Gastrocnemius medialis (tissue), 4 donors: ENCODE measurements at regions not wholly inside any gene's neighbourhood (a gene's known extent, or its start where the extent isn't known, plus 50 kb on each side); places are given as distances from the start of the nearest gene placed in this dataset.

Experiments used
- ATAC-seq, 2 donors: fragments of 150-250 bp; one replicate each; pipeline ENCODE4 v1.9.1; 2016
- DNase-seq, 2 donors: peaks; one replicate each; pipeline ENCODE4 v3.0.0-alpha.2; 2019
- H3K27ac ChIP-seq, 4 donors: fragments of 200-600 bp; sonication (generic); 1 replicate in 1 of 4; 2 replicates in 3 of 4; pipeline ENCODE4 v1.5.1; 2016 to 2018; ENCODE audit warnings: mild to moderate bottlenecking in 2 of 4, moderate library complexity in 1 of 4
- H3K27me3 ChIP-seq, 3 donors: fragments of 200-600 bp; sonication (generic) in 2 of 3; 1 replicate in 1 of 3; 2 replicates in 2 of 3; pipeline versions ENCODE4 v1.5.1 to v1.6.0; 2016 to 2019; ENCODE audit warnings: mild to moderate bottlenecking in 1 of 3, moderate library complexity in 1 of 3
- H3K36me3 ChIP-seq, 2 donors: fragments of 200-600 bp; sonication (generic) in 1 of 2; one replicate each; pipeline ENCODE4 v1.5.1; 2017 to 2018
- H3K4me1 ChIP-seq, 2 donors: fragments of 200-600 bp; sonication (generic) in 1 of 2; one replicate each; pipeline ENCODE4 v1.5.1; 2016 to 2017; ENCODE audit warnings: mild to moderate bottlenecking in 2 of 2
- H3K4me3 ChIP-seq, 4 donors: fragments of 200-600 bp; sonication (generic) in 3 of 4; 1 replicate in 1 of 4; 2 replicates in 3 of 4; pipeline ENCODE4 v1.5.1; 2016 to 2019; ENCODE audit warnings: mild to moderate bottlenecking in 2 of 4
- H3K9me3 ChIP-seq, 3 donors: fragments of 200-600 bp; sonication (generic) in 2 of 3; 1 replicate in 1 of 3; 2 replicates in 2 of 3; pipeline ENCODE4 v1.5.1; 2016 to 2019
- POLR2A ChIP-seq, 2 donors: fragments of 450-650 bp; IDR thresholded peaks; one replicate each; pipeline ENCODE4 v1.6.1; 2017; ENCODE audit warnings: antibody characterized with exemption in 2 of 2, mild to moderate bottlenecking in 2 of 2, moderate library complexity in 2 of 2
- in situ Hi-C, 4 donors: fragments of 200-750 bp; cut with MboI; loops; one replicate each; pipeline versions ENCODE4 v1.15.0 to v1.8.0; 2017; ENCODE audit warnings: low sequenced_read_pairs in 4 of 4
- intact Hi-C: fragments of 100-400 bp; cut with DNase I; formaldehyde crosslinking; loops from one replicate; pipeline ENCODE4 v1.15.1; 2023; ENCODE audit warnings: low total_unique reads
- TF ChIP-seq, protein P1 (sequence below), 5 experiments: fragments of 450-650 bp in 3 of 5; fragments of 200-600 bp in 2 of 5; sonication (generic) in 2 of 5; IDR thresholded peaks in 4 of 5; conservative IDR thresholded peaks in 1 of 5; 1 replicate in 4 of 5; 2 replicates in 1 of 5; pipeline ENCODE4 v1.5.1; 2016 to 2019; ENCODE audit warnings: antibody characterized with exemption in 5 of 5, mild to moderate bottlenecking in 3 of 5, moderate library complexity in 3 of 5

DNA sequence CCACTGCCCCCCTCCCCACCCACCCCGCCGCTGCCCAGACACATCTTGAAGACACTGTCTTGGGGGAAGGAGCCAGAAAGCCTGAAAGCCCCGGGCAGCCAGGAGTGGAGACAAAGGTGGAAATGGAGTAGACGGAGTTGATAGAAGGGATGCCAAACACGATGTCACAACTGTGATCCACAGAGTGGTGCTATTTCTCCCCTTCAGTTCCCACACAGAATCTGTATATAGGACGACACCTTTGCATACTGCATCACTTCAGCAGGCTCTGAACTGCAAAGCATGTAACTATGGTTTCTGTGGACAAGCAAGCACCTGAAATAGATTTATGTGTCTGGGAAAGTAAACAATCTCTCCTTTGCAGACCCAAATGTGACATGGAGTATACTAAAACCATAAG, 56.4 kb upstream of the F13A1 start:
- no peak for TF ChIP-seq POLR2A (IDR thresholded peaks at IDR 0.05)
- TF ChIP-seq, protein P1, sequence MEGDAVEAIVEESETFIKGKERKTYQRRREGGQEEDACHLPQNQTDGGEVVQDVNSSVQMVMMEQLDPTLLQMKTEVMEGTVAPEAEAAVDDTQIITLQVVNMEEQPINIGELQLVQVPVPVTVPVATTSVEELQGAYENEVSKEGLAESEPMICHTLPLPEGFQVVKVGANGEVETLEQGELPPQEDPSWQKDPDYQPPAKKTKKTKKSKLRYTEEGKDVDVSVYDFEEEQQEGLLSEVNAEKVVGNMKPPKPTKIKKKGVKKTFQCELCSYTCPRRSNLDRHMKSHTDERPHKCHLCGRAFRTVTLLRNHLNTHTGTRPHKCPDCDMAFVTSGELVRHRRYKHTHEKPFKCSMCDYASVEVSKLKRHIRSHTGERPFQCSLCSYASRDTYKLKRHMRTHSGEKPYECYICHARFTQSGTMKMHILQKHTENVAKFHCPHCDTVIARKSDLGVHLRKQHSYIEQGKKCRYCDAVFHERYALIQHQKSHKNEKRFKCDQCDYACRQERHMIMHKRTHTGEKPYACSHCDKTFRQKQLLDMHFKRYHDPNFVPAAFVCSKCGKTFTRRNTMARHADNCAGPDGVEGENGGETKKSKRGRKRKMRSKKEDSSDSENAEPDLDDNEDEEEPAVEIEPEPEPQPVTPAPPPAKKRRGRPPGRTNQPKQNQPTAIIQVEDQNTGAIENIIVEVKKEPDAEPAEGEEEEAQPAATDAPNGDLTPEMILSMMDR (IDR thresholded peaks at IDR 0.05 in 4 of 5, conservative IDR thresholded peaks at IDR 0.05 in 1 of 5): no peak
- Histone ChIP-seq H3K27ac (no peak overlapping the region), H3K27me3 (no peaks in the 10 kb centered on the region), H3K4me3 (no peak overlapping the region), H3K36me3 (no peaks in the 10 kb centered on the region), H3K9me3 (no peaks in the 10 kb centered on the region), H3K4me1 (no peaks in the 10 kb centered on the region)
- intact Hi-C loops (no loop called here), in situ Hi-C loops (no loop called here)
- ATAC-seq (no peak), DNase-seq (no peak)

GRCh38 chr6:6377621-6378020, 57.2 kb upstream of the F13A1 start:
- Histone ChIP-seq H3K9me3 (no peaks in the 10 kb centered on the region), H3K4me1 (no peaks in the 10 kb centered on the region), H3K4me3 (no peak overlapping the region), H3K27me3 (no peaks in the 10 kb centered on the region), H3K36me3 (no peaks in the 10 kb centered on the region), H3K27ac (no peak overlapping the region)
- intact Hi-C loops: no loop called here
- DNase-seq: no peak
- in situ Hi-C loops: no loop called here
- no peak for ATAC-seq
- no peak for TF ChIP-seq POLR2A (IDR thresholded peaks at IDR 0.05)
- TF ChIP-seq, protein P1 (IDR thresholded peaks at IDR 0.05 in 4 of 5, conservative IDR thresholded peaks at IDR 0.05 in 1 of 5): no peak

GRCh38 chr6:6379573-6379972, 59.1 kb upstream of the F13A1 start:
- no peak overlapping the region for H3K27ac ChIP-seq
- intact Hi-C loops: no loop called here
- no peak for ATAC-seq
- in situ Hi-C loops: no loop called here
- DNase-seq: no peak
- H3K9me3 ChIP-seq: no peaks in the 10 kb centered on the region
- TF ChIP-seq, protein P1 (IDR thresholded peaks at IDR 0.05 in 4 of 5, conservative IDR thresholded peaks at IDR 0.05 in 1 of 5): no peak
- TF ChIP-seq POLR2A (IDR thresholded peaks at IDR 0.05): no peak
- no peaks in the 10 kb centered on the region for H3K36me3 ChIP-seq
- no peaks in the 10 kb centered on the region for H3K4me1 ChIP-seq
- no peak overlapping the region for H3K4me3 ChIP-seq
- H3K27me3 ChIP-seq: no peaks in the 10 kb centered on the region

- intact Hi-C loops: no loop called here
- TF ChIP-seq, protein P1 (IDR thresholded peaks at IDR 0.05 in 4 of 5, conservative IDR thresholded peaks at IDR 0.05 in 1 of 5): no peak
- TF ChIP-seq POLR2A (IDR thresholded peaks at IDR 0.05): no peak
- H3K9me3 ChIP-seq: no peaks in the 10 kb centered on the region
- no peaks in the 10 kb centered on the region for H3K27me3 ChIP-seq
- DNase-seq (no peak), ATAC-seq (no peak)
- no peak overlapping the region for H3K4me3 ChIP-seq
- H3K36me3 ChIP-seq: no peaks in the 10 kb centered on the region
- in situ Hi-C loops: no loop called here
- no peaks in the 10 kb centered on the region for H3K4me1 ChIP-seq
- H3K27ac ChIP-seq: no peak overlapping the region
These were observed 64.1 kb upstream of the F13A1 start for GRCh38 chr6:6384520-6384919.

DNA sequence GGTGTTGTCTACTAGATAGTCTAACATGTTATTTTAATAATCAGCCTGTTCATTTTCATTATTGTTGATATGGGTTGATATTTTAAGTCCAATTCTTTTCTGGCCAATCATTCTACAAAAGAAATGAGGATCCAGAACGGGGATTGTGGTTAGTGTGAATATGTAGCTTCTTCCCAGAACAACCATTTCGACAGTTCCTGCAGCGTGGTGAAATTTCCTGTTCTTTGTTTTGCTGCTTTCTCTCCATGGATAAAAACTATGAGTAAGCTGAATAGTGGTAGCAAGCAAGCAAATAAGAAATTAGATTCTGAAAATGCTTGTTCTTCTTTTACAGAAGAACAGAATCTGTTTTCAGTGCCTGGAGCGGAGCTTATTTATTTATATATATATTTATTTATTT, 65.5 kb upstream of the F13A1 start:
- in situ Hi-C loops: no loop called here
- H3K27me3 ChIP-seq: no peaks in the 10 kb centered on the region
- TF ChIP-seq POLR2A (IDR thresholded peaks at IDR 0.05): no peak
- TF ChIP-seq, protein P1 (IDR thresholded peaks at IDR 0.05 in 4 of 5, conservative IDR thresholded peaks at IDR 0.05 in 1 of 5): no peak
- H3K9me3 ChIP-seq: no peaks in the 10 kb centered on the region
- H3K27ac ChIP-seq: no peak overlapping the region
- no peaks in the 10 kb centered on the region for H3K4me1 ChIP-seq
- ATAC-seq (no peak), DNase-seq (no peak)
- H3K4me3 ChIP-seq: no peak overlapping the region
- no peaks in the 10 kb centered on the region for H3K36me3 ChIP-seq
- intact Hi-C loops: no loop called here
